KBM-7 (cell line): ENCODE measurements at regions not wholly inside any gene's neighbourhood (a gene's known extent, or its start where the extent isn't known, plus 50 kb on each side); places are given as distances from the start of the nearest gene placed in this dataset.

Experiments used
- DNase-seq: peaks from one replicate; pipeline ENCODE4 v3.0.0-alpha.2; 2015
- in situ Hi-C: fragments of 300-500 bp; cut with MboI; formaldehyde crosslinking; loops from 2 replicates; pipeline ENCODE4 v1.14.3; 2020; ENCODE audit warnings: low sequenced_read_pairs, low pct_unique_long_range_greater_than_20kb, mixed read lengths

DNA sequence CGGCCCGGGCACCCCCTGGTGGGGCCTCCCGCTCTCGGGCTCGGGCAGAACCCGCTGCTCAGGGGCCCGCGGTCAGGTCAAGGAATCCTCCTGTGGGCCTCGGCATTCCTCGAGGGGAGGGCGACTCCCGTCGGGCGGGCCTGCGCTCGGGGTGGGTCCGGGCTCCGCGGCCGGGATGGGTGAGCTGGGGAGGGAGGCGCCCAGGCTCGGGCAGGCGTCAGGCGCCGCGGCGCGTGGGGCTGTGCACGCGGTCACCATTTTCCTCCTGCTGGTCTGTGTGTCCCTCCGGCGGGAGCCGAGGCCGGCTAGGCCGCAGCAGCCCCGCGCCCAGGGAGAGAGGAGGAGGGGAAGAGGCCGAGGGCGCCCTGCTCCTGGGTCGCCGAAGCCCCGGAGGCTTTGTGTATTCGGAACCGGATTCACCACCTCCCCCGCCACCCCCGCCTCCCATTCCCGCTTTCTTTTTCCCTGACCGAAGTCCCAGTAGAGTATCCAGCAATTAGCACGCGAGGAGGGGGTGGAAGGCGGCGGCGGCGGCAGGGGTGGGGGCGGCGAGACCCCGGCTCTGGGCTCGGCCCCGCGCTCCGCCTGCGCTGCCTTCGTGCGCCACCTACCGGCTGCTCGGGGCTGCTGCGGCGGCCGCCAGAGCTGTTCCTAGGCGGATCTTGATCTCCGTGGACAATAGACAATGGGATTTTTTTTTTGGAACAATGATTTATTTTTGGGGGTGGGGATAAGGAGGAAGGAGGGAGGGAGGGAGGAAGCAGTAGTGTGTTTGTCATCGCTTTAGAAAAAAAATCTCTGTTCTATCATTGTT, 99.0 kb upstream of the MAML3 start:
- in situ Hi-C loops = no loop called here
- DNase-seq = peak; percentile 64

DNA sequence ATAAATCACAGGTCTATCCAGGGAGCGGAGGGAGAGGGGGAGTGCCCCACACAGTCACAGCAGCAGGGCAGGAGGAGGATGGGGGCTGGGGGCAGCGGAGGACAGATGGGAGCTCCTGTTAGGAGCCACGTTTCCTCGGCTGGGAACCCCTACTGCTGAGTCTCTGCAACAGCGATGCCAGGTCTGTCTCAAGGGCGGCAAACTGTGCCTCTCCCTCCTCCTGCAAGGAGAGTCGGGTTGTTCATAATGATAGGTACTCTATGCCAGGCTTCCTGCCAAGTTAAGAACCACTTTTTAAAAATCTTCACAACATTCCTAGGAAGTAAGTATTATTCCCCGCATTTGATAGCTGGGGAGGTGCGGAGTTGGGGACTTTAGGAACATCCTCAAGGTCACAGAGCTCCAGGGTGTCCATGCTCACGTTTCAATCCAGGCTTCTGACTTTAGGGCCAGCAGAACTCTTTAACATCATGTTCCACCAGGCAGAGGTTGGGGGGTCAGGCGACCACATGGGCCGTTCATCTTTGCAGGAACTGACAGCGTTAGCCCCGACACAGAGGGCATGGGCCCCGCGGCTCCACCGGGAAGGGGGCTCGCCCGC, 98.3 kb upstream of the MAML3 start:
- in situ Hi-C loops = no loop called here
- peak; percentile 52 for DNase-seq

DNA sequence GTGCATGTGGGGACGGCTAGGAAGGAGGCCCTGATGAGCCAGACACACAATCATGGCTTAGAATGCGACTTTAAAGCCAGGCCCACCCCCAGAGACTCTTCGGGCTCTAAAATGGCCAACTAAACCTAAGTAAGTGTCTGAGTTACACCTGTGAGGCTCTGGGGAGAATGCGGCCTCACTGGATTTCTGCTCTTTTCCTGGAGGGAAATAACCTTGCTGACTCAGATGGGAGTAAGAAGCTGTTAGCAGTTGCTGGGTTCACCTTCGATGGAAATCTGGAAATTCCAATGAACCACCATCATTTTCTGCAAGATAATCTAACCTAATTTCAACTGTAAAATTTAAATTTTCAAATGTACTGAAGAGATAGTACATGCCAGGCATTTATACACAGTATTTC, 97.6 kb upstream of the MAML3 start:
- no peak for DNase-seq
- in situ Hi-C loops = no loop called here

- DNase-seq = peak; percentile 14
- in situ Hi-C loops = no loop called here
Observed at GRCh38 chr4:140250989-140251552, 97.1 kb upstream of the MAML3 start.

- in situ Hi-C loops = no loop called here
- DNase-seq = peak; percentile 27
Observed at GRCh38 chr4:140249351-140249750, 95.4 kb upstream of the MAML3 start.

DNA sequence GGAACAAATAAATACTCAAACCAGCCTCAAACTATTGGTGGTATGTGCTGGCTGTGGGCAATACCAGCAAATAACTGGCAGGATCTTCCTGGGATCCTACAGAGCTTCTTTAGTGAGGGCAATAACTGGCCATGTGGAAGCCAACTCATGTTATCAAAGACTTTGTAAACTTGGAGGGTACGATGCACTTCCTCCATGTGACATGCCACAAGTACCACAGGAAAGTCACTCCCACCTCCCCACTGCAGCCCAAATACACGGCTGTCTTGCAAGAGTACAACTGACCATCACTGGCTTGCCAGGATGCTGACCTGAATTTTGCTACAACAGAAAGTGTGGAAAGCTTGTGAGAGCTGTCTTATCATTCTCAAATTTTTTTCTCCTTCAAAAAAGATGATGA, 93.3 kb upstream of the MAML3 start:
- DNase-seq = peak; percentile 40
- in situ Hi-C loops = no loop called here

DNA sequence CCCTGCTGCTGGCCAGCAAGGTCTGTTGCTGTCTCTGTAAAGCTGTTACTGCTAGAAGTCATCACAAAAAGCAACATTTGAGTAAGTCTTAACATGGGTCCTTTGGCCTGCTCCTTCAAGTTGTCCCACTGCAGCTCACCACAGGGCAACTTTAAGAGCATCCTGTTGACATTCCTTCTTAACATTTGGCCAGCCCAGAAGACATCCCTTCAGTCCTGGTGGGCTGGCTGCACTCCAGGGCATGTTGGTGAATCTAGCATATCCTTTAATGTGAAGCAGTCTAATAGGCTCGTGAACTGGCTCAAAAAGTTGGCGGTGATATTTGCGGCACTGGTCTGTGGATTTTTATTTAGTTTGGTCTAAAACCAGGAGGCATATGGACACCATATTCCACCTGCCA, 92.2 kb upstream of the MAML3 start:
- no peak for DNase-seq
- in situ Hi-C loops = no loop called here

DNA sequence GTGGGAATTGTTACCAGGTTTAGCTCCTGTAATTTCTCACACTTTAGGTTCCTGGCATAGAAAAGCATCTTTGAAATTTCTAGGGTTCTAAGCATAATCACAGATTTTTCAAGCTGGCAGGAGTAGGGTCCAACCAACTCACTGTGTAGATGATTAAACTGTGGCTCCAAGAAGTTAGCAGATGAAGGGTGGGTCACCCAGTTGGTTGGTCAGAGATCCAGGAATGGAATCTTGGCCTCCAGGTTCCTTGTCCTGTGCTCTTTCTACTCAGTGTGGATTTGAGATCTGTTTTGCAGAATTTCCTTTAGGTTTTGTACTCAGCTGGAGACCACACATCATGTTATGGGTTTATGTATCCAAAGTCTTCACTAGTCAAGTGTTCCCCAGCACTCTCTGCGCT, 90.3 kb upstream of the MAML3 start:
- in situ Hi-C loops = no loop called here
- no peak for DNase-seq

DNA sequence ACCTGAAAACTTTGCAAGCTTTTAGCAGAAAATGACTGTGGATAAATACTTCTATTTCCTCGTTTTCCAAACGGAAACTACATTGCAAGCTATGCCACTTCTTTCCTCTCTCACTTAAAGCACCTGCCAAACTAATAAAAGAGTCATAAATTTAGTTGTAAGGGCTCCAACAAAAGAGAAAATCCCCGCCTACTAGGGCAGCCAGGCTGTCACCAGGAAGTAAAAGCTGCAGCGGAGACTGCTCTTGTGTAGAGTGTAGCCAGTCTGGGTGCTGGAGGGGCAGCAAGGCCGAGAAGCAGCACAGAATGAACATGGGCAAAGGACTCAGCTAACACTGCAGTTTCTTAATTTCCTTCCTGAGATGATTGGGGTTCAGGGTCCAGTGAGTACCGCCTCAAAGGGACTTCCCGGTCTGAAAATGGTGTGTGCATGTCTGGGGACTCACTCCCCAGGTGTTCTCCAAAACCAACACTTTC, 89.3 kb upstream of the MAML3 start:
- peak; percentile 44 for DNase-seq
- in situ Hi-C loops = no loop called here

- in situ Hi-C loops = no loop called here
- DNase-seq = peak; percentile 85
Observed at GRCh38 chr4:140242357-140243277, 88.6 kb upstream of the MAML3 start.

GRCh38 chr4:140240237-140240636, 86.3 kb upstream of the MAML3 start:
- DNase-seq = no peak

GRCh38 chr4:140239311-140239710, 85.3 kb upstream of the MAML3 start:
- DNase-seq = no peak
- in situ Hi-C loops = no loop called here

More at GRCh38 chr4:140240237-140240636, 86.3 kb upstream of the MAML3 start:
- in situ Hi-C loops = no loop called here

DNA sequence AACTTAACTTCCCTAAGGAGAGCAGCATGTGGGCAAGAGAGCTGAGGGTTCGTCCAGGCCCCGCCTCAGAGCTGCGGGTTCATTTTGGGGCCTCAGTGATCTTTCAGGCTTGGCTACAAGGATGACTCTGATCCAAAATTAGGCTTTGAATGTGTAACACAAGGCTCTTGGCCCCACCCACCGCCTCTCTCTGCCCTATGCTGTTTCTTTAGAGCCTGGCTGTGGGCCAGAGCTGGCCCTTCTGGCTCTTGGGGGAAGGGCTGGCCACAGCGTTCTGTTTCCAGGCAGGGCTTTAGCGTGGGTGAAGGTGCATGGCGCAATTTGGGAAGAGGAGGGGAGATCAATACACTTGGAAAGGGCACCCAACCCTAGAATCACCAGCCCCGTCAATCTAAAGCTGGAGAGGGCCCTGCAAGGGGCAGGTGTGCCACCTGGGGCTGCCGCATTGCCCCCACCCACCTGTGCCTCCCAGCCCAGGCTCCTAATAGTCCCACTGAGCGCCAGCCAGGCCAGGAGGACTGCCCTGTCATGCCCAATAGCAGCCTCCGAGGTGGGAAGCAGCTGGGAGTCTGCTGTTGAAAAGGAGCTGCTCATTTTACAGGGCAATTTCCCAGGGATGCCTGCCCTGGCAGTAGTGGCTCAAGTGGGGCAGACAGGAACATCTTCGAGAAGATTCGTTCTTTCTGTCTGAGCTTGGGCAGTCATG, 84.5 kb upstream of the MAML3 start:
- in situ Hi-C loops = no loop called here
- peak; percentile 78 for DNase-seq

DNA sequence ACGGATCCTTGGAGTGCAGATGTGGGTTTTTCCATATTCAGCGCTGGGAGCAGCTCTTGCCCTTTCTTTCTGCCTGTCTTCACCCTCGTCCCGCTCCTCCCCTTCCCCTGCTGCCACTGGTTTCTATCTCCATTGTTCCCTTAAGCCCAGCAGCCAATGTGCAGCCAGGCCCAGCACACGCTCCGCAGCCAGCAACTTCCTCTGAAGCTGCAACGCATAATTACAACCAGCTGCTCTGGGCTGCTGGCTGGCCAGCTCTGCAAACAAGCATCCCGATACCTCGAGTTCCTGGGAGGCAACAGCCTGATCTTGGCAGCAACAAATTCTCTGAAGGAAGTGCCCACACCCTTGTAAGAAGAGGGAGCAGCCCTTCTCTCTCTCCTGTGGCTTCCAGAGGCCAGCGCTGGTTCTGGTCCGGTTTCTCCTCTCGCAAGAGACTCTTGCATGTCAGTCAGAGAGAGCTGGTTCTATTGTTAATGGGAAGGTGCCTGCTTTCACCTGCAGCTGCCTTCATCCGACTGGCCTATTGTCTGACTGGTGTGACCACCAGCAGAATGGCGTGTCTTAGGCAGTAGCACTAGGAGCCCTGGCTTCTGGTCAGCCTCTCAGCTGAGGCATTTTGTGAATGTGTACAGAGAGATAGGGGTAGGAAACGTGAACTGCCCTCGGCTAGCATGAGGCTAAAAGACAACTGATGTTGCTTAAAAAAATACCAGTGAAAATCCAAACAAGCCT, 83.8 kb upstream of the MAML3 start:
- in situ Hi-C loops = no loop called here
- DNase-seq = peak; percentile 90

DNA sequence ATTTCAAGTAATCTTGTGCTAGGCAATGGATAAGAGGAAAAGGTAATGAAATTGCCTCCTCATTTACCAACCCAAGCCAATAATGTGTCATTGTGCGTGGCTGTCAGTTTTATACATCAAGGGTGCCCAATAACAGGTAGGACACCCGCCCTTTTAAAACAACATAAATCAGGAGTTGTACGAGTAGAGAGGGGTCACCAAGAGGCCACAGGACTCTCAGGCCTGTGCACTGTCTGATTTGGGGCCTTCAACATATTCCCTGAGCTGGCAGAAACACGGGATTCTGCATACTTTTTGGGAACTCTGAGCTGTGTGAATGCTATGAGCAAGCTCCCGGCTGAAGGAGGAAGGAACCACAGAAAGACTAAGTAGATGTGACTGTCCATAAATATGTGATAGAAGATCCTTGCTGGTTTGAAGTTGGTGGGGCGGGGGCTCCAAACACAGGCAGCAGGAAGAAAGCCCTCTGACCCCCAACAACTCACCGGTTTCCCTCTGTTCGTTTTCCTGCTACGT, 82.7 kb upstream of the MAML3 start:
- in situ Hi-C loops = no loop called here
- no peak for DNase-seq

DNA sequence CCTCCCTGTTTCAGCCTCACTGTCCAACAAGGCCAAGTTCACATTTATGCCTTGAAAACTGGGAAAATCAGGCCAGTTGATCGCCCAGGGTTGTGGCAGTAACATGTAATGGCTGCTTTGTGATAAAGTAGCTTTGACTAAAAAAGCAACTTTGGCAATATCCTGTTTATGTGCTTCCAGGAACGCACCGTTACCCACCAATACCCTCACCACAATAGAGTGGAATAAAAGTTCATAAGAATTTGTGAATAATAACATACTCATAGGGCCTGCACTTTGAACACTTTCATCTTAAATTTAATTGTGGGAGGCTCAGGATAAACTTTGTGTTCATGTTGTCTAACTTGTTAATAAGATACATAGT, 80.7 kb upstream of the MAML3 start:
- in situ Hi-C loops = no loop called here

GRCh38 chr4:140233791-140234696, 80.1 kb upstream of the MAML3 start:
- DNase-seq = no peak
- in situ Hi-C loops = no loop called here

More for the DNA sequence above, 80.7 kb upstream of the MAML3 start:
- DNase-seq = no peak
